Stimulated activated CD4-positive, alpha-beta T cell treated with anti-CD3 and anti-CD28 coated beads, Interleukin-15, amount 100 ng/mL, for 1 hour (primary cell): ENCODE measurements at regions not wholly inside any gene's neighbourhood (a gene's known extent, or its start where the extent isn't known, plus 50 kb on each side); places are given as distances from the start of the nearest gene placed in this dataset.

Source experiments
- DNase-seq, 2 donors: peaks; one replicate each; pipeline ENCODE4 v3.0.0-alpha.2; 2020; ENCODE audit warnings: low read depth in 1 of 2, low spot score in 1 of 2

DNA sequence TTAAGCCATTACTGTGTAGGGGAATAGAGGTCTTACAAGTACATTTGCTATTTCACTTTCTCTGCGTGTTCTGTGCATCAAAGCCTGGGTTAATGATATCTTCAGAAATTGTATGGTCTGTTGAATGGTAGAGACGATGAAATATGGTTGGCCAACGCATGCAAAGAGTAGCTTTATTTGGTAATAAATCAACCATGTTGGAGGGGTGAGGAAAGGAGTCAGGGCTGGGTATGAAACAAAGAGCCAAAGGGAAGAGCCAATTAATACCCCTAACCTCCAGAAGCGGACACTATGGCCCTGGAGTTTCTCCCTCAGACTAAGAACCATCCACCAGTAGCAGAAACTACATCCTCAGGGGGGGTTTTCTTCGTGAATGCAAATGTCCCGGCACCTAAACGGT, 1974.0 kb upstream of the WWC1 start:
- no peak for DNase-seq

DNA sequence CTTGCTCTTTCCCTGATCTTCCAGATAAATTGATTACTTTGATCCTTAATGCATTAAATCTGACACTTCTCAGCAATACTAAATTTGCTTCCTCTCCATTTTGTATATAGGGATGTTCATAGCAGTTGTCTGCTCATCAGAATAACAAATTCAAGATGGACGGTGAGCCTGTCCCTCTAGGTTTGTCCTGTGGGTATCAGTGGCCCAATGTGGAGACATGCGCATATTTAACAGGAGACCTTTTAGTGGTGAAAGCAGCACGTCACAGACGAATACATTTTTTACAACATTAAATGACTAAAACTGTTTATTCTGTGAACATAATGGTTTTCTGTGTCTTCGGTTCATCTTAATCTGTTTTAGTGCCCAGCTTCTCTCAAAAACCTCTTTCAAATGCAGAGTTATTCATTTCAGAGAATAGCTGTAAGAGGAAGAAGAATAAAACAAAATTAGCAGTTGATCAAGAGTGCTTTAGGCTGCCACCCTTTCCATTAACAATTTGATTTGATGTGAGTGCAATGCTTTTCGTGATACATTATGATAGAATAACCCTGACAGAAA, 1970.4 kb upstream of the WWC1 start:
- no peak for DNase-seq

DNA sequence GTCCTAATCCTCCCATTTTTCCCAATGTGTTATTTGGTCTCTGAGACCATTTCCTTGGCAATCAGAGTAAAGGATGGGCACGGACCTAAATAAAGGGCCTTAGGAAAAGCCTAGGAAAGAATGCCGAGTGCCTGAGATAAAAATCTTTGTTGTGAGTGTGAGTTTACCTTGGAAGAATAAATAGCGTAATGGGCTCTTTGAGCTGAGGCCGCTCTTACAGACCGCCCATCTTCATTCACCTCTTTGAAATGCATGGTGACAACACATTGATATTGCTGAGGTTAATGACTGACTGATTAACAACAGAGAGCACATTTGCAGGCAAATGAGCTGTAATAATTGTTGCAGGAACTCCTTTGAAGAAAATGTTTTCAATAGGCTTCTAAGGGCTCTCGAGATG, 1967.1 kb upstream of the WWC1 start:
- no peak for DNase-seq

DNA sequence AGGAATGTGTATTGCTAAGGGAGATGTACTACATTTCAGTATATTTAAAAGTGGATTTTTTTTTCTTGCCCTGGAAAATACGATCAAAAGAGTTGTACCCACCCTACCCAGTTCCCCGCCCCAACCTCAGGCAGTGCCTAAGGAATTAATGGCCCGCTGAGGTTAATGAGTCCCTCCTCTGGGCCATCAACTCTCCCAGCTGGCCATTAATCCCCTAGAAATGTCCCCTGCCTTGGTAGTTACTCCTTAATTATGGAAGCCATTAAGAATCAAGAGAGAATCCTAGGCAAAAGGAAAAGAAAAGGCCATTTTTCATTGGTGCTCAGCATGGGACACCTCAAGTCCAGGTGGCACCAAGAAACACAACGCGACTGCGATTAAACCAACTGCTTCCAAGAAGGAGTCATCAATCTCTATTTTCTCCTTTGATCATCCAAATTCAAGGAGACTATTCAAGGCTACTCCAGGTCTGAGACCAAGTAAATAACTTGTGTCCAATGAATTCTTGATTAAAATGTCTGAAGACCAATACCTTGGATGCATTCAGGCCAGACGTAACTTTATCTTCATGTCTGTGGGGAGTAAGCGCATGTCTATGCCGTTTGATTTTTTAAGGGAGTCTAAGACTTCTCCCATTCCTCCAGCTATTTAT, 1962.2 kb upstream of the WWC1 start:
- DNase-seq = no peak

DNA sequence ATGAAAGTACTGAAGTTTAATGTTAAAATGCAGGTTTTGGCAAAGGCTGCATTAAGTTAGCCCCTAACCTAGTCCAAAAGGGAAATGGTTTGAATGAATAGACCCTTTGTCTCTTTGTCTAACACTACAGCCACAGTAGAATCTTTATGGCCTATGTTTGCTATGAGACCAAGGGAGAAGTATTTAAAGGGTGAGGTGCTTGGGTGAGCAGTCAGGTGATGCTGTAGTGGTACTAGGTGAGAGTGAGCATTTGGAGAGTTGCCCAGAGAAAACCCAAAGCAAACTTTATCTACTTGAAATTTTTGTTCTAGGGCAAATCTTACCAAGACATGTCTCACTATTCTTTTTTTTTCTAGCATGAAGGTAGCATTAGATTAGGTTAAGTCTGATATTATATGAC, 1961.4 kb upstream of the WWC1 start:
- DNase-seq = no peak

DNA sequence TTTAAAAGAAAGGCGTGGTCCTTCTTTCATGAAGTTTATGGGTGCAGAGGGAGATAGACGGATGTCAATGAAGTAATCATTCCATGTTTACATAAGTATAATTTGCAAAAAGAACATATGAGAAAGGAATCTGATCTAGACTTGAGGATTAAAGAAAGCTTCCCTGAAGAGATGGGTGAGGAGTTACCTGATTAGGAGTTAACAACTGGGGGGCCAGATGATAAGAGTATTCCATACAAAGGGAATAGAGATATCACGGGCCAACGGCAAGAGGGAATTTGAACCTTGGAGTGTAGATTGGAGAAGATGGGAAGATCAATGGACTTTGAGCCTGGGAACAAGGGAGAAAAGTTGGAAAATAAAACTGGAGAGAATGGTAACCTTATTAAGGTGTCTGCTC, 1959.9 kb upstream of the WWC1 start:
- DNase-seq = no peak

DNA sequence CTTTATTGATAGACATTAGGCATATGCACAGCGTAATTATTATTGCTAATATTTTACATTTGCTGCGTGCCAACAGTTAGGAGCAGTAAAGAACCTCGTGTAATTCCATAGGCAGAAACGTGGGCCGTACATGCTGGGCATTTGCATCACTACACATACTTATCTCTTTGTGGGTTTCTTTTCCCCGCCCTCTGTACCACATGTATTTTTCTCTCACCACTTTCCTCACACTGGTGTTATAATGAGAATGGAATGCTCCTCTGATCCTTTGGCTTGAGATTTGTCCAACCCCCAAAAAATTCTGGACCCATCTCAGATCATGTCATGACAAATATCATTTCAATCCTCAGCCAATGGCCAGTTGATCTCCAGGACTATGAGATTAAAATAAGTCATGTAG, 1952.6 kb upstream of the WWC1 start:
- no peak for DNase-seq

DNA sequence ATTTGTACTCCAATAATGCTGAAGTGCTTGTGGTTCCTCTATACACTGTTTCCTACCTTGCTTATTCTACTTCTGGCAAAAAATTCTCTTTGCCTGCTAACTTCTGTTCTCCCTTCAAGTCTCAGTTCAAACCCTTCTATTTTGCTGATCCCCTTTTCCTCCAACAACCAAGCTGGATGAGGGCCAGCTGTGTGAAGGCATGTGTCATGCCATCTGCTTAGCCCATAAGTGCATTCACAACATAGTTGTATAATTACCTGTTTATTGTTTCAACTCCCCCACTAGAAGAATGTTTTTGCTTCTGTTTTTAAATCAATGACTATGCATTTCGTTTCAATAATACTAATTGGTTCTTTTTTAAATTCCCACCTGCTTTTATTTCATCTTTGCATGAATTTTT, 1951.4 kb upstream of the WWC1 start:
- DNase-seq = no peak

DNA sequence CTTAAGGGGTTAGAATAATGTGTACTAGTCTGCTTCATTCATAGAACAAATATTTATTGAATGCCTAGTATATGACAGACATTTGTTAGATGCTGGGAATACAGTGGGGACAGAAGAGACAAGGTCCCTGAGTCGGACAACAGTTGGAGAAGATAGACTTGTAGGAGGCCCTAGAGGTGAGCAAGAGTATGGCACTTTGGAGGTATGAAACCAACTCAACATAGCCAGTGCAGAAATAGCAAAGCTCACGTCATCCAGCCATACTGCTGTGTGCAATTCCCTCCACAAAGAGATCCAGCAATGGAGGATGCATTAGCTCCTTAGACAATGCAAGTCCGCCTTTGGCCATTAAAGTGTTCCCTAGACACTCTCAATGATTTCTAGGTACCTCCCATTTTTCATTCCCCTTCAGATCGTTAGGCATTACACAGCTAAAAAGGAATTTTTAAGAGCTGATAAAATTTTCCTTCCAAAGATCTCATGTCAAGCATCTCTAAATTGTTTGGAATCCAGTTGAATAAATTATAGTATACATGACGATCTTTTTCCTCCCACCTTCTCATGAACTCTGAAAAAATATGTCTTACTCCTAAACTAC, 1949.6 kb upstream of the WWC1 start:
- DNase-seq = no peak

DNA sequence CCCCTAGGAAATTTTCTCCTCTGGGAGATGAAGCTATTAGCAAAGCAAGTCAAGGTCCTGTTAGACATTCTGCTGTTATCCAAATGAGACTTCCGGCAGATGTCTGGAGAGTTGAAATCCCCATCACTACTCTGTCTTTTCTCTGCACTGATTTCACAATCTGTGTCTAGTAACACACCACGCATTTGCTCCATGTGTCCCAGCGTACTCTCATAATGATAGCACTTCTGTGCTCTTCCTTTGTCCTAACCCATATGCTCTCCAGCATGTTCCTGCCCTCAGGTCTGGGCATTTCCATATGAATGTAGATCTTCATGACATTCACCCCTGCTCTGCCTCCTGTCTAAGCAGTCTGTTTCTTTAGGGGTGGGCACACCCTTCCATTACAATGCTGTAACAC, 1949.0 kb upstream of the WWC1 start:
- no peak for DNase-seq

DNA sequence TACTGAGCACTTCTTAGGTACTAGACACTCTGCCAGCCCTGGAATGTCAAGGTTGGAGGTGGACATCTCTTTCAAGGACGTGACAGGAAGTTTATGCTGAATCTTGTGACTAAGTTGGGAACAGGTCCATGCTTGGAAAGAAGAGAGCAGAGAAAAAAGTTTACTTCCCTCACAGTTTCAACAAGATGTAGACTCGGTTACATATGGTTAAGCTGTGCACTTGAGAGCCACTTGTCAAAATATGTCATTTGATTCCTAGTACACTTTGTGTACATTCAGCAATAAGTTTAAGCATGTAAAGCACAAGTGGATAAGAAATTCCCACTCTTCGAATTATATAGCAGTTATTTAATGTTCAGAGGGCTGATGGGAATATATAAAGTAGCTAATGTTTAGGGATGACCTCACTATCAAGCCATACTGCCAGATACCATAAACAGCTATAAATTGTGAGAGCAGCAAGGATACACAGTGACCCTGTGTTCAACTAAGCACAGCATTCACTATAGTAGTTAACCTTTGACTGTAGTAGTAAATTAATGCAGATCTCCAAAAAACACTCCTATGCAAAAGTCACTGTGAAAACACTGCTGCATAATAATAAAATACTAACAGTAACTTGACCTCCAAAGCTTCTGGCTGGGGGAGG, 1944.6 kb upstream of the WWC1 start:
- DNase-seq = no peak

DNA sequence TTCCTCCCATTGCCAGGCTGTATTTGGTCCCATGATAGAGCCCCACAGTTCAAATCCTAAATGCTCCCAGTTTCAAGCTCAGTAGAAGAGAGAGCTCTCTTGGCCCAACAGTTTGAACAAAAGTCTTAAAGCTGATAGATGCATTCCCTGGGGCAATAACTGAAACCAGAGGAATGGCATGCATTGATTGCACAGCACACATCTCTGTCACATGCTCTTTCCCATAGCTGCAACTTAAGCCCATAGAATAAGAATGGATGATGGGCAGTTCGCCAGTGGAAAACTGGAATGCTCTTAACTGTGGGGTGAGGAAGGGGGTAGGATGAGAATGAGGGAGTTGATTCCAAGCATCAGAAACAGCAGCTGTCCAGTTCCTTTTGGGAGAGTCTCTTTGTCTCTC, 1942.4 kb upstream of the WWC1 start:
- no peak for DNase-seq

DNA sequence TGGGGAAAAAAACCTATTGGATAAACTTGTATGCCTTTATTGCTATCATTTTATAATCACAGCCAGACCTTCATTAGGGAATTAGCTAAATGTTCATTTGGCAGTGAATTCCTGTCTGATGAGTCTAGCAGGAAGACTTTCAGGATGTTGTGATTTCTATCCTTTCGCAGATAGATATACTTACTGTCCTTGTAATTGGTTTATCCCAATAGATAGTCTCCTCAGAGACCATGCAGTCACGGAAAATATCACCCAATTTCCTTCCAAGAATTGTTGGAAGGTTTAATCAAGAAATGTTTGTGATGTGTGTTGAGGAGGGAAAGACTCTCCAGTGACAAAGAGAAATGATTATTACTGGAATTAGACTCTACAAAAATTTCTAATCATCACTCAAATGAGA, 1937.9 kb upstream of the WWC1 start:
- DNase-seq = no peak

DNA sequence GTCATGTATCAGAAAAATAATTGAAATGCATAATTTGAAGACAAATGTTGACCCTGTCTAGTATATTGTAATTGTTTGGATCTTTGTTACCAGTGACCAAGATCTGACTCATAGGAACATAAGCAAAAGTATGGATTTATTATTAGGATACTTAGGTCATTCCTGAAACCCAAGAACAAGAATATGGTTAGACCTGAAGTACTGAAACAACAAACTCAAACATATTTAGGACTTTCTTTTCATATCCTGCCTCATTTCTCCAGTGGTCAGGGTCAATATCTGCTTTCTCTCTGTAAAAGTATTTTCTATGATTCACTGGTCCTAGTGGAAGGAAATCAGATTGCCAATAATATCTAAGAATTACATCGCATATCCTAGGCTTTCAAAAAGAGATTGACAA, 1937.1 kb upstream of the WWC1 start:
- DNase-seq = no peak

DNA sequence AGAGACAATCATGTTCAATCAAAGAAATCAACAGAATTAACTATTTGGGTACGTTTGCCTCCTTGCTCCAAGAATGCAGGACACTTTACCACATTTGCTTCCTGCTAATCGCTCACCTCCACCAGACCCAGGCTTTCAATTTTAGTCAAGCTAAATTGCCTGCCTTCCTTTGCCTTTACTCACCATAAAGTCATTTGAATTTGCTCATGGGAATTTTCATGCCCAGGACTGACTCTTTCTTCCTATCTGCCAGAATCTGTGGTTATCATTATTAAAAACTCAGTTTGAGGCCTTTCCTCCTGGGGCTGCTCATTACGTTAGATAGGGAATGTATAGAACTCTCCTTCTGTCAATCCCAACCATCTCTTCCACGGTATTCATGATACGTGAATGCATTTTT, 1935.3 kb upstream of the WWC1 start:
- no peak for DNase-seq

DNA sequence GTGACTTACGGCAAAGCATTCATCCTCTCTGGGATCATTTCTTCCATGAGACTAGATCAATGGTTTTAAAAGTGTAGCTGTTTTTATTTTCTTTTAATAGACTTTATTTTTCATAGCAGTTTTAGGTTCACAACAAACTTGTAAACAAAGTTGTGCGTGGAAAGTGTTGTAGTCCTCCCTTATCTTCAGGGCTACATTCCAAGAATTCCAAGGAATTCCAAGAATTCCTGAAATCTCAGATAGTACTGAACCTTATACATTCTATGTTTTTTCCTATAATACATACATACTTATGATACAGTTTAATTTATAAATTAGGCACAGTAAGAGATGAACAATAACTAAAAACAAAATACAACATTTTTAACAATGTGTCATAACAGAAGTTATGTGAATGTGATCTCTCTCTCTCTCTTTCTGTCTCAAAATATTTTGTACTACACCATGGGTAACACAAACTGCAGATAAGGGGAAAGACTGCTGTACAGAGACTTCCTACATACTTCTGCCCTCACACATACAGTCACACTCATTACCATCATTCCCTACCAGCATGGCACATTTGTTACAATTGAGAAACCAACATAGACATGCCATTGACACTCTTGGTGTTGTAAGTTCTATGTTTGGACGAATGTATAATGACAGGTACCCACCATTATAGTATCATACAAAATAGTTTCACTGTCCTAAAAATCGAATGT, 1933.2 kb upstream of the WWC1 start:
- DNase-seq = no peak

DNA sequence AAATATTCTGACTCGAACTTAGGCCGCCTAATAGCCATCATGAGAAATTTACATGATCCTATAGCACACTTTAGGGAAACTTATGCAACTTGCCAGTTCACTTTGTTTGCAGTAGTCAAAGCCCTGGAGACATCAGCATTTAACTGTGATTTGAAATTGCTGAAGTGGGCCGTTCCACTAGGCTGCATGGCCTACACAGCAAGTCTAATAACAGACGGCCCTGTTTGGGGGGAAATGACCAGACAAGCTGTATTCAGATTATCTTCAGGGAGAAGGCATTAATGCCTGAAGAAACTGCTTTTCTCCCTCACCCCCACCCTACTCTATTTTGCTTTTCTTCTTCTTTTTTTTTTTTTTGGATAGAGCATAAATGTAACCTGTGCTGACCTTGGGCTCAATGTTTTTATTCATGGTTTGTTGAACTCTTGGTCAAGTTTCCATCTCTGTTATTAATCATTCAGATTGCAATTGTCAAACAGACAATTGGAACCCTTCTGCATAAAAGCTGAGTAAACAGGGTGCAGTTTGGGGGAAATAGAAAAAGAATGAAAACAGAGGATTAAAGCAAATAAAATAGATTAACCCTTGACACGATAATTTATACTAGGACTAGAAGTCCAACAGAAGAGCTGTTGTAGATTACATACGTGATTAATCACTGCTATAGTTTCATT, 1928.2 kb upstream of the WWC1 start:
- DNase-seq = no peak

DNA sequence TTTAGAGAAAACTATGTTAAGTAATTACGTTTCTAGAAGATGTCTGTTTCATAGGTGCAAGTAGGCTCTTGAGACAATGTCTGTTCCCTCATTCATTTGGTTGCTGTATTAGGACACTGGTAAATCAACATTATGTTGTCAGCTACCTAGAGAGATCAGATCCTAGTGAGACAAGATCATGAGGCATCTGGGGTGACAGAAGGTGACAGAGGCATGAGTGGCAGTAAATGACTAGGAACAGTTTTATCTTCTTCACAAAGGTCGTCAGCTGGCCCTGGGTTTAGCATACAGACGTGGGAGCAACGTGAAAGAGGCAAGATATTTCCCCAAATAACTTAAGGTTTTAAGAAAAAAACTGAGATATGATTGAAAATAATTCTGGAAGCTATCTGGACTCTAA, 1926.3 kb upstream of the WWC1 start:
- no peak for DNase-seq

DNA sequence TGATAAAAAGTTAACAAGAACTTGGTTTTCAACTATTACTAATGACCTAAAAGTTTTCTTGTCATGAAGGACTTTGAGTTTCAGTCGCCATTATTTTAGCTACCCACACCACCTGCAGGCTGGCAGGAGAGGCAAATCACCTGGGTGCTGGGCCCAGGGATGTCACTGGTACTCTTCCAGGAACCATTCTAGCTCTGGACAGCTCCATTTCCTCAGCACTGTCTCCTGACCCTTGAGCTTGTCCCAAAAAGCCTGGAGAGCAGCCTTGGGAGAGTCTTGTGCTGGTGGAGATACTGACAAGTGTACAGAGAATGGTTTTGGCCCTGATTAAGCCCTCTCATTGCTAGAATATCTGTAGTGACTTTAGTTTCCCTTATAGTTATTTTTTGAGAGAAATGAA, 1924.1 kb upstream of the WWC1 start:
- DNase-seq = no peak

DNA sequence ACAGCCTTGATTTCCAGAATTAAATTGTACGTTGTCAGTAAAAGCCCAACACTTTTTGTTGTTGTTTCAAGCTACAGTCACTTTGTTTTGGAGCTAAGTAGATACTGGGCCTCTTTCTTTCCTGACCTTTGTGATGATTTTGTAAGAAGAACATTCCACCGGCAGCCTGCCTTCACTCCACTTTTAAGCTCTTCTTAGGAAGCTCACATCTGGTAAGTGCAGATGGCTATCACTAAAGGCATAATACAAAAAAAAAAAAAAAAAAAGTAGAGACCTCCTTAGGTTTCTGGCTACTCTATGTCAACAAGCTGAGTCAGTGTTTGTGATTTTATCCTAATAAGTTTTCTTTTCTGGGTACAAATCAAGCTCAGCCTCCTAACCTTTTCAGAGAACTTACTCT, 1922.1 kb upstream of the WWC1 start:
- no peak for DNase-seq

DNA sequence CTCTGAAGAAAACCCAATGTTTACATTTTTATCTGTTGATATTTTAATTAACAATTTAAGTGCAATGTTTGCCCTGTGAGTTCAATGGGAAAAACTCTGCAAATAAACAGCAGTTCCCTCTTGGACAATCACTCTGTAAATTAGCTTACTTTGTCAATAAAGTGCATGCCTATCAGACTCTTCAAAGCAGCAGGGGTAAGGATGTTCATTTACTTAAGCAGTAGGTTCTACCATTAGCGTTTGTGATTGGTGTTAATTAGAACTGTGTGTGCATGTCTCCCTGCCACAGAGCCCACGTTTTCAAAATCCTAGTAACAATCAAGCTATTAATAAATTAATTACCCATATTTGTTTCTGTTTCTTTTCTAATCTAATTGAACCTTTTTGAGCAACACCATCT, 1921.6 kb upstream of the WWC1 start:
- no peak for DNase-seq
